GM18498 (cell line): ENCODE measurements at regions not wholly inside any gene's neighbourhood (a gene's known extent, or its start where the extent isn't known, plus 50 kb on each side); places are given as distances from the start of the nearest gene placed in this dataset.
"Not testable (repeated sequence)": the region's sequence is repeated elsewhere in the genome, so short reads cannot be mapped to it uniquely, and the experiment has no call there.

Experiments used
- ATAC-seq: cut with Tn5 transposase; IDR thresholded peaks from one replicate; pipeline ENCODE4 v1.9.1; 2021; ENCODE audit warnings: mild to moderate bottlenecking, moderate library complexity; ENCODE audit not compliant: unreplicated experiment

DNA sequence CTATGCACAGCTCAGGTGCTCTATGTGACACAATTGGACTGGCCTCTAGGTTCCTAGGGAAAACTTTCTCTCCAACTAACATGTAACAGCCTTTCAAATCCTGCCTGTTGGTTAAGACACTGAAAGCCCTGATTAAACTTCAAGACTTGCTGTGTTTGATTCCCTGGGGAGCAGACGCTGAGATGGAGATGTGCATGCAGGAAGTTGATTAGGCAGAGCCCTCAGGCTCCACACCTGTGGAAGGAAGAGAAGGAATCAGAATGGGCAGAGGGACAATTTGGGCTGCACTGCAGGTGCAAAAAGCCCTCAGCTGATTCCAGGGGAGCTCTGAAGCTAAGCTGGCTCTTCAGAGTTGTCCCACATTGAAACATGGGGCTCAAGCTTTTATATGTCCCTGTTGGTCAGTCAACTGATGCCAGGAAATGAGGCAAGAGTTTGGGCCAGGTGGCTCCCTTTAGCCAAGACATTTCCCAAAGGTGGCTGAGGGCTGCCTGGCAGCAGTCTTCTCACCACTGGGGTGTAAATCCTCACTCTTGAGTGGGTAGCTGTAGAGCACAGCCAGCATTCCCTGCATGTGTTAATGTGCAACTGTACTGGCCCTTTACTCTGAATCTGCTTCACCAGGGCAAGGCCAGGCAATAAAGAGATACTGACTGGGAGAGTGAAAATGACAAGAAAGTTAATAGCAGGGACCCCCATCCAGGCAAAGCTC lies 199.5 kb upstream of the DDX18 start:
- no peak for ATAC-seq

DNA sequence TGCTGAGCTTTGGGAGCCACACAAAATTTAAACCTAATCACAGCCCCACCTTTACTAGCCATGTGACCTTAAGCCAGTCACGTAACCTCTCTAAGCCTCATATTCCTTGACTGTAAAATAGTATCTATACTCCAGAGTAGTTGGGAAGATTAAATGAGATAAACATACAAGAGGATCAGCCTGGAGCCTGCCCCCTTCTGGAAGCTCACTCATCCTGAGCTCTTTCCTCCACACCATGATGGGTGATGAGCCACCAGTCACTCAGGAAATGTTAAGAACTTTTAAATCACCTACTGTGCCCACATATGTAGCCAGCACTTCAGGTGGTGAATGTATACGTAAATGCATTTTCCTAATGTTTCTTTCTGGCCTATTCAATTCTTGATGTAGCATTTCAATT lies 195.9 kb upstream of the DDX18 start:
- ATAC-seq: no peak

DNA sequence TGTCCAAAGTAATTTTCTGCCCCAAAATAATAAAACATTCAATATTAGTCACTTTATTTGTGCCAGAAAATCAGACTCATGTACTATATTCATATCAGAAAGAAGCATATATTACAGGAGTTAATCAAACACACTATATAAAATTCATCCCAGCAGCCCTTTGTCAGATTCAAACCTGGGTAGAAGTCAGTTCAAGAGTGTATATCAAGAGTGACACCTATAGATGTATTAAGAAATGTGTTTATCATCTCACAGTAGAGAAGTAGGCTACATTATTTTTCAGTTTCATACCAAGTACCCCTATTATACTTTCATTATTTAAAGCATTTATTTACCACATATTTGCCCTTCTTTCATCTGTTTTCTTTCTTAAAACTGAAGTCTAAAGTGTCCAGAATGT lies 193.2 kb upstream of the DDX18 start:
- no peak for ATAC-seq

DNA sequence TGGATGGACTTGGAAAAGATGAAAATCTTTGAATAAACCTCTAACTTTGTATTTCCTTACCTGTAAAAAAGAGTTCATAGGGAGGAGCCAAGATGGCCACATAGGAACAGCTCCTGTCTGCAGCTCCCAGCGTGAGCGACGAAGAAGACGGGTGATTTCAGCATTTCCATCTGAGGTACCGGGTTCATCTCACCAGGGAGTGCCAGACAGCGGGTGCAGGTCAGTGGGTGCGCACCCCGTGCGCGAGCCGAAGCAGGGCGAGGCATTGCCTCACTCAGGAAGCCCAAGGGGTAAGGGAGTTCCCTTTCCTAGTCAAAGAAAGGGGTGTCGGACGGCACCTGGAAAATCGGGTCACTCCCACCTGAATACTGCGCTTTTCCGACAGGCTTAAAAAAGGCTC lies 191.3 kb upstream of the DDX18 start:
- not testable (repeated sequence) for ATAC-seq

DNA sequence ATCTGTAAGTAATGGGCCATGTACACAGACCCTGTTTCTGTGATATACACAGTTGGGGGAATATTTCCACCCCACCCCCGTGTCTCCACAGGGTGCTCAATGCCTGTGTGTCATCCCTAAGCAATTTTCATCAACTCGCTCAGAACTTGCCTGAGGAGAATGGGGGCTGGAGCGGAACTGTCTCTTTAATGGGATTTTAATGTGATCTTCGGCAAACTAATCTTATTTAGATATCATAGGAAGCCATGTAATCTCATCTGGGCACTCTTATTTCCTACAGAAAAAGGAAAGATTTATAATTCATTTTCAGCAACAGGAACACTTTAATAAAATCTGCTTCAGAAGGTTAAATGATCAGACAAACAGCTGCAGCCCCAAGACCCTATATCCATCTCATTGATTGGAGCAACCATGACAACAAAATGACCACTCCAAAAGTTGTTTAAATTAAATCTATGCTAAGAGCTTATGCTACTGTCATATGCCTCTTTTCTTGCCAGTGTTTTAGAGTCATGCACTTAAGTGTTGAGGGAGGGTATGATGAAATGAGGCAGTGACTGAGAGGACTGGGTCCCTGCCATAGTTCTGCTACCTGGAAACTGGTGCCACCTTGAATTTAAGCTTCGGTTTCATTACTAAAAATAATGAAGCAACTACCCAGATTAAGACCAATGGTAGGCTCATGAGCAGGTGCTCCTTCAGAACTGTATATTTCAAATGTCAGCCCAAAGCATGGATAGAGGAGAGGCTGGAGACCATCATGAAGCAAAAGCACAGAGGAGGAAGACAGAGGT lies 183.1 kb upstream of the DDX18 start:
- ATAC-seq: no peak

DNA sequence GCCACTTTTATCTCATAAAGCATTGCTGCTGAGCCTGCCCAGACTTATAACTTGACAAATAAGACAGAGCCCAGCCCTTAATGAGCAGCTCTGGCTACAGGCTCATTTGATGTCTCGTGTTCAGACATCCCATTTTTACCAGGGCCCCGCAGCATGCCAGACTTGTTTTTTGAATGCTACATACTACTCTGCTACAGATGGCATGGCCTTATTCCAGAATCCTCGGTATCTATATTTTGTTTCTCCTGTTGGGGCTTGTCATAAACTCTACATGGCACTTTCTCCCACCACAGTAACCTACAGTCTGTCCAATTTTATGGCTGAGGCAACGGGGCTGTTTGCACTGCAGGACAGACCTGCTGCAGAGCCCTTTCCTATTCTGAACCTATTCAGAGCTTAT lies 179.0 kb upstream of the DDX18 start:
- no peak for ATAC-seq

DNA sequence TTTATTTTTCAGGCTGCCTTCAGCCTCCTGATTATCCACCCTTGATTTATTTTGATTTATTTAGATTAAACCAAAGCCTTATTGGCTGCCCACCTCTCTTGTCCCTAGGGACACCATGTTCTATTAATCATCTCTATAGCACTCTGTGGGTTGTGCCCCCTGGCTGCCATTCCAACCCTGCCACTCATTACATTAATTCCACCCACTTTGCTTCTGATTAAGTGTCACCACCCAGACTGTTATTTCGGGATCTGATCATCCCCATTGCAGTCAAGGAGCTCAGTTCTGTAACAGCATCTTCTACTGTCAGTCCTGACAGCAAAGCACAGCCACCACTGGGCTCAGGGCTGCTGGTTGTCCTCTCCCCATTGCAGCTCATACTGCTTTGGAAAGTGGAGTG lies 175.1 kb upstream of the DDX18 start:
- ATAC-seq: no peak

DNA sequence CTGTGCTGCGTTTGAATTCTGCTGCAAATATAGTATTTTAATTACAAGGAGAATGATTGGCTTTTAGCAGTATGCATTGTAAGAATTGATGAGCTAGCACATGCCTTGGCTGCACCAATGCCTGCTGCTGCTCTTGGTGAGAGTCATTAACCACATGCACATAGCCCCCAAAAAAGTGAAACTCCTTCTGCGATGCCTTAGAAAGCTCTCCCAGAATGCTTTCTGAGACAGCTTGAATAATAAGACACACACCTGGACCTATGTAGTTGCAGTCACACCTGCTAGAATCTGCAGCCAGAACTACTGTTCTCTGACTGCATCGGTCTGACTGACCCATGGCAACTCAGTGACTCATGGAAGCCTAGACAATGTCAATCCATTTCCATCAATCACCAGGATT lies 170.1 kb upstream of the DDX18 start:
- ATAC-seq: no peak

DNA sequence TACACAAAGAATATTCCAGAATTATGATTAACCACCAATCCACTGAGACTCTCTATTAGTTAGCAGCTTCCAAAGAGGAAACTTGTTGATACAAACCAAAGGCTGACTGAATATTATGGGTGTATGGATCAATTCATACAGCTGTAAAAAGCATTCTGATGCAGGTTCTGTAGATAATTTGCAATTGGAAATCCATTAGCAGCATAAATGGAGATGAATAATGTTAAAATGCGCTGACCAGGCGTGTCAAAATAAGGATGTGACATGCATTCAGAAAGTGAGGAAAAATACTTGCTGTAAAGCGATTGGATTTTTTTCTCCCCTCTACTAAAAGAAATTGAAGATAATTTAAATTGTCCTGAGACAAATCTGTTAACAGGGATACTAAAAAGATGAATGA lies 169.0 kb upstream of the DDX18 start:
- ATAC-seq: no peak

DNA sequence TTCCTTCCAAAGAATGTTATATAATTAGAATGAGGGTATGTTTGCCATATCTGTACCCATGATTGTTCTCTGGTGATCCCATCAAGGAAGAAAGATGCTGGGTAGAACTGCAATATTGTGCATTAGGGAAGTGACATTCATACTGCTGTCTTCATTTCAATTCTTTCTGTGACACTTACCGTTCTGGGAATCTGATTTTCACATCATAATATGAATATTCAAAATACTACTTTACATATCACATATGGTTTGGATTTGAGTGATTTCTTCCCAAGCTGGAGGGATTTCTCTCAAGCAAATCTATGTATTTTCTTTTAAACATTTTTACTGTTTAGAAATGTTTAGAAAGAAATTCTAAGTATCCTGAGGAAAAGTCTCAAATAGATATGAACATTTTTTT lies 168.4 kb upstream of the DDX18 start:
- ATAC-seq: no peak

DNA sequence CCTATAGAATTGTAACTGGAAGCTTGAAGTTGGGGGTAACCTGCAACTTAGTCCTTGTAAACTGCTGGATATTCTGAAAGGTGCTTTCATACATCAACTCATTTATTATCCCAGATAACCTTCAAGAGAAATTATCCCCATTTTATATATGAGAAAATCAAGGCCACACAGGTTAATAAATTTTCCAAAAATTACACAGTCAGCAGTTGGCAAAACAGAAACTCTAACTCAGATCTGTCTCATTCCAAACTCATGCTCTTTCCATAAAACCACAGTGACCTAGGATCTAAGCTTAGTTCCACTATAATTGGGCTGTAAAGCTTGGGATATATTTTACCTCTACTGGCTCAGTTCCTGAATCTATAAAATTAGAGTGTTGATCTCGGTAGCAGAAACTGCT lies 167.6 kb upstream of the DDX18 start:
- ATAC-seq: no peak

DNA sequence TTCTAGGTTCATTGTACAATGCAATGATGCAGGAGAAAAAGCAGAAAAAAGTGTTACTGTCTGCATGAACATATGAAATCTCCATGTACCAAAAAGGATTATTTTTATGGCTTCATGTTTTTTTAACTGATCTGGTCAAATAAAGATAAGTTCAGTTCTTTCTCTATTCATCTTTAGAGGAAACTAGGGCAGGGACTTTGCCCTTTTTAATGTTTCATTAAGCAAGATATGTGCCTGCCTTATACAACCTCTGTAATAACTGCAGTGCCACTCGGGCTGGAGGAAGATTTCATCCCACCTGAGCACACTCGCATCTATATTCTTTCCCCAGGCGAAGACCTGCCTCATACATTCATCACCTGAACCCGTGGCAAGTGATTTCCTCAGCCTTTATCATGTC lies 157.9 kb upstream of the DDX18 start:
- ATAC-seq: no peak

DNA sequence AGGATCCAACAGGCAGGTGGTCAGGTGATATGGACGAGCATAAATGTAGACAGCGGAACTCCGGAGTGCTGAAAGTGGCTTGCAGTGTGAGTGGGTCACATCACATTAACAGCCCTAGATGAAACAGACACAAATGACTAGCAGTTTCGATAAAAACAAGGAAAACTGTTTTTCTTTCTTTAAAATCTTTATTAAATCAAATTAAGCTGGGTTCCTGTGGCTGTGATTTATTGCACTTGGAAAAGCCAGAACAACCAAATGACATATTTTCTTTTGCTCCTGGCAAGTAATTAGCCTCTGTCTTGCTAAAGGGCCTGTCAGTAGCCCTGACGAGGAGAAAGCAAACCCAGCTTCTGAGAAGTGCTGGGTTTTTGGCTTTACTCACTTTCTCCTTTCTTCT lies 152.9 kb upstream of the DDX18 start:
- no peak for ATAC-seq

DNA sequence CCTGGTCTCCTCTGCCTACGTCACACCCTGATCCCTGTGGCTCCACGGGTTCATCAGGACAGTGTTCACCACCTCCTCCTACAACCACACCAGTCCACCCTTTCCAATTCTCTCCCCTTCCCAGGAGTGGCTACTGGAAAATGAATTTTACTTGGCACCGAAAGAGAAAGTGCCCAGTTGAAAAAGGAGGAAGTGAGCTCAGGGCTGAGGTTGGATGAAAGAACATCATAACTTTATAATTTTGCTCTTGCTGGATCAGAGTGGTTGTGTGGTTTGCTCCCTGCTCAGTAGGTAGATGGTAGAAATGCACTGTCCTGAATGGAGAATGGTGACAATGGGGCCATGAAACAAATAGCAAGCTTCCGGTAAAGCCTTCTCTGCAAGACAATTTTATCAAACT lies 140.3 kb upstream of the DDX18 start:
- ATAC-seq: no peak

DNA sequence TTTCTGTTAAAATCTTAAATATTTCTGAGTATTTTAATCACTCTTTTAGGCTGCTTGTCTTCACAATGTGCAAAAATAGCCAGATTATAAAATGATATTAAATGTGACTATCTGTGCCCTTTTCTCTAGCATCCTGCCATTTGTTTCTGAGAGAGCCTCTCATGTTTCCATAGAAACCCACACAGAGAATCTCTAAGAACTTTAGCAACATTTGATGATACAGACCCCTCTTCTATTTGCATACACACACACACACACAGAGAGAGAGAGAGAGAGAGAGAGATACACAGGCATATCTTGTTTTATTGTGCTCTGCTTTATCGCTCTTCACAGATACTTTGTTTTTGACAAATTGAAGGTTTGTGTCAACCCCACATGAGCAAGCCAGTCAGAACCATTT lies 134.5 kb upstream of the DDX18 start:
- ATAC-seq: no peak

DNA sequence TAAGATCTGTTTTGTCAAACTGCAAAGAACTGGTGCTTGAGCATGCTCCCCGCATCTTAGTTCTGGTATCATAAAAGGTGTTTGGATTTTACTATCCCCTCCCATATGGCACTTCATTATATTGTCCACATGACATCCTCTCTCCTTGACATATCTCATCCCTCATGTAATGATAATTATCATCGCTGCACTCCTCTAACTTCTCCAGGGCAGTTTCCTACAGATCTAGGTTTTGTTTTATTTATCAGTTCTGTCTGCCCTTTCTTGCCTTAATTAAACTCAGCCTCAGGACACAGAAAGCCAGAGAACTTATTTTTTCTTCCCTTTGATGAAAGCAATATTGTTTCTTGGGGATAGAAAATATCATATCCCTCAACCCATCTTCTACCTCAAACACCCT lies 129.6 kb upstream of the DDX18 start:
- no peak for ATAC-seq

DNA sequence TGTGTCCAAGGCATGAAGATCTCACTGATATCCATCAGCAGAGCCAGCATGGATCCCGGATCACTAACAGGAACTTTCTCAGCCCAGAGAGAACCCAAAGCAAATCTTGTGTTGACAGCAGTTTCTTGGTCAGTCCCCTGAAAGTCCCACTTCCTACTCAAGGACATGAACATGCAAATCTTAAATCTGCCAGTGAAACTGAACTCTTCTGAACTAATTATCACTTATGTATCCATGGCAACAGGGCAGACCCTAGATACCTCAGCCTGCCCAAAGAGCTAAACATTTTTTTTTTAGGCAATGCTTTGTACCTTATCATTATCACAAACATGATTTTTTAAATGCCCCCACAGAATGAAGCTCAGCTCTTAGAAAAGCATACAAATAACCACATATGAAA lies 127.8 kb upstream of the DDX18 start:
- ATAC-seq: peak; percentile 98

DNA sequence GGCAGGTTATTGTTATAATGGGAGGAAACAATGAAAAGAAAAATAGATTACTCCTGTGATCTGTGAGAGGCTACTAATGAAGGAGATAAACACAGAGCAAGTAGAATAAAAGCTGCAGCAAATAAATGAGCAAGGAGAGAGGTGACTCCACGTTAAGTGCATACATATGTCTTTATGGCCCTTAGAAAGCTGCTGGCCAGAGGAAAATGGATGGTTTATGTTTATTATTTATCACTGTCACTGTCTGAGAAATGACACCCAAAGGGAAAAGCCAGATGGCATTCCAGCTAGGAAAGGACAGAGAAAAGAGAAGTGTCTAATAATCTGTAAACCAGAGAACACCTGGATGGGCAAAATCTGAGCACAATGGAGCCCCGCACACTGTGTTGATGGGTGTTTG lies 122.9 kb upstream of the DDX18 start:
- ATAC-seq: no peak

DNA sequence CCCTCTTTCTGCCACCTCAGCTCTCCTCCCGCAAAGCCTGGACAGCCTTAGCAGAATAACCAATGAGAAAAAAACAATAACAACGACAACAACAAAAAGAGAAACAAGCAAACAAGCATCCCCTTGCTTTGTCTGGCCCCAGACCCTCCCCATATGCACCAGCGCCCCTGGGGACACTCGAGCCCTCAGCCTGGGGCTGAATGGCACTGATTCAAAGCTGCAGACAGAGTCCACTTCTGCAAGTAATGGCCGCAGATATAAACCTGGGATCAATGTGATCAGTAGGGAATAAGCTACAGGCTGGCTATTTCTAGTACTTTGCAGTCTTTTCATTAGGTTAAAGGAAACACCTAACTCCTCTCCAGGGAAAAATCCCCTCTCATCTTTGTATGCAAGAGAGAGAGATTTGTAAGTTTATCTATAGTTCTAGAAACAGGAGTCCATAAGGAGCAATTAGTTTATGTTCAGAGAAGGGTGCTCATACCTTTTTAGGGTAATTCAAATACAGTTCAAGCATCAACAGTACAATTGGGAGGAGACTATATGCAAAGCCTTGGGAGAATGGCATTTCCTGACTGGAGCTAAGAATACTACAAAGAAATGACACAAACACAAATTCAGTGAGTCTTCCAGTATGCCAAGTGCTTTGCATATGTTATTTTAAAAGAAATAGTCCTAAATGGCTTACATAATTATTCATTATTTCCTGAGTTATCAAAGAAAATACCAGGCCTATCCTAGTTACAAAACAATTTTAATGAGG lies 122.3 kb upstream of the DDX18 start:
- no peak for ATAC-seq

DNA sequence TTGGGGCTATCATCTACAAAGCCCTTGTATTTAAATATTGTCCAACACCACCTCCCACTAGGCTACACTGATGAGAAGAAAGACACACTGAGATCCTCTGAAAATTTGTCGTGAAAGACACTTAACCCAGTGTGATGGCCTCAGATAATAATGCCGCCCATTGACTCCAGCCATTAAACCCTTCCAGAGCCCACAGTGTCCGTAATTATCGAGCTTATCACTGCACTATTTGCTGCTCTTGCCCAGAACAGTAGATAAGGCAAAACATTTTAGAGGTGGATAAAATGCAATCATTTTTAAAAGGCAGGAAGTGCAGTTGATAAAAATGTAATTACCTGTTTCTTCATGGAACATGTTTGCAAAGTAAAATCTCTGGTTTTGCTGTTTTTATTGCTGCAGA lies 121.3 kb upstream of the DDX18 start:
- ATAC-seq: no peak

DNA sequence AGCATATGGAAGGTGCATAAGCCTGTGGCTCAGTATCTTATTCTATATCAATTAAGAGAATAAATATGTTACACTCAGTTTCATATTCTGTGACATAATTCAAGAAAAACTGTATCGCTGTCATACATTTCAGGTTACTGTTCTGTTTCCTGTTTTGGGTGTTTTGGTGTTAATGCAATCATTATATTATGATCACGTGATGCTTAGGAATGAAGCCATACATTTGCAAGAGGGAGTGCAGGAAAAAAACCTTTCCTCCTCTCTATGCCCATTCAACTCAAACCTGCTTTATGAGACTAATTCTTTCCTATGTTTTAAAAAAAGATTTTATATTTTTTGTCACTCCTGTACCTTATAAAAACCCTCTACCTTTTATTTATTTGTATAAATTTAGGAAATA lies 120.8 kb upstream of the DDX18 start:
- ATAC-seq: no peak

DNA sequence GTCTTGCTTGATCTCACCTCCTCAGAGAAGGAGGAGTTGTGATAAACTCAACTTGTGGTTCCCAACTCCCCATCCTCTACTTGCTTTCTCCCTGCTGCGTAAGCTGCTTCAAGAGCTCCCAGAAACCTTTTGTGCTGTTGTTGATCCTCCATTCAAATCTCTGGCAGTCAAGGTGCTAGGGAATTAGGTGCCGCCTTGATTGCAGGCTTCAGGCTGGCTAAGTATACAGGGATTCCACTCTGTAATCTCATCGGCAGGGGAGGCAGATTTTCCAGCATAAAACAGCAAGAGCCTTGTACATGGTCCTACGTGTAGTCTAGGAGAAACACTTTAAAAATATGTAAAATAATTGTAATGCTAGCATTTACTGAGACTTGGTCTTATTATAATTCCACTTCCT lies 116.2 kb upstream of the DDX18 start:
- no peak for ATAC-seq
